Right hindlimb (tissue), 1 donor: ENCODE measurements at regions not wholly inside any gene's neighbourhood (a gene's known extent, or its start where the extent isn't known, plus 50 kb on each side); places are given as distances from the start of the nearest gene placed in this dataset.
"Not testable (repeated sequence)": the region's sequence is repeated elsewhere in the genome, so short reads cannot be mapped to it uniquely, and the experiment has no call there.

Experiments used
- DNase-seq: peaks from one replicate; pipeline ENCODE4 v3.0.0-alpha.2; 2018

DNA sequence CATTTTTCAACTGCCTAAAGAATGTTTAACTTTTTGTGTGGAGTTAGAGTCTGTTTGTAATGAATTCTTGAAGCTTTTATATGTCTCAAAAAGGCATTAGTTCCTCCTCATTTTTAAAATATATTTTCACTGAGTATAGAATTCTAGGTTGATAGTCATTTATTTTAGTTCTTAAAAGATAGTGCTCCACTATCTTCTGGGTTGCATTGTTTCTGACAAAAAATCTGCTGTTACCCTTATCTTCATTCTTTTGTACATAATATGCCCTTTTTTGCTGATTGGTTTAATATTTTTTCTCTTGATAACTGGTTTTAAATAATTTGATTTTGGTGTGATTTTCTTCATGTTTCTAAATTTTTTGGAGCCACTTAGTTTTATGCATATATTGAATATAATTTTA lies 754.7 kb upstream of the GYPC start:
- no peak for DNase-seq

DNA sequence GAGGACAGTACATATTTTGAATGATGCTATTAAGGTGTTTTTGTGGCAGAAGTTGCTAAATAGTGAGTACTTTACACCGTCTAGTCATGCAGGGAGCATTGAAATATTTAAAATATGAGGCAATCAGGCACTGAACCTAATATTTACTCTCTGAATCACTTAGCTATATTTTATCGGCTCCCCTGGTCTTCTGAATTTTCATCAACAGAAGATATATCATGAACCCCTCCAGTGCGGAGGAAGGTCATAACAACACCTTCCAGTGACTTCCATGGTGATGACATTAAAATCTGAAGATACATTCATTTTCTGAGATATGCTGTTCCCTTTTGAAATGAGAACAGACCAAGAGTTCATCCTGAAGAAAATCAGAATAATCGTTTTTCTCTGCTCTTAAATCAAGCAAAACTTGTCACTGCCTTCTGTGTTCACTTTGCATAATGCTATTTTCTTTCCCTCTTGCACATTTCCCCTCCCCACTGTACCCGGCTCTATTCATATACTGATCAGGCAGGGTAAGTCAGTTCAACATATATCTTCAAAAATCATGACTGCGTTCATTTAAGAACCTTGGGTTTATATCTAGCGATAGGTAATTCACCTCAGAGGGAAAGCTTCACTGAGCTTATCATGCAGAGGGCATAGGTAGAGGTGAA lies 729.9 kb upstream of the GYPC start:
- DNase-seq, result no peak

DNA sequence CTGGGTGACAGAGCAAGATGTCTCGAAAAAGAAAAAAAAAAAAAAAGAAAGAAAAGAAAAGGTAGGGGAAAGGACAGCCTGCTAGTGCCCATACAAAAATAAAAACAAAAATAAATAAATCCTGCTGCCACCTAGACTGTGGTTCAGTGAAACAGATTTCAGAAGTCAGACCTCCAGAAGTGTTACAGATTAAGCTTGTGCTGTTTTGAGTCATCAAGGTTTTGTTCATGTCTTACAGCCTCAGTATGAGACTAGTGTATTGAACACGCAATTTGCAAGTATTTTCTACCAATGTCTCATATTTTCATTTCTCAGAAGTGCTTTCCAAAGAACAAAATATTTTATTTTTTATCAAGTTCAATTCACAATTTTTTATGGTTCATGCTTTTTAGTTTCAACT lies 720.4 kb upstream of the GYPC start:
- DNase-seq, result no peak

DNA sequence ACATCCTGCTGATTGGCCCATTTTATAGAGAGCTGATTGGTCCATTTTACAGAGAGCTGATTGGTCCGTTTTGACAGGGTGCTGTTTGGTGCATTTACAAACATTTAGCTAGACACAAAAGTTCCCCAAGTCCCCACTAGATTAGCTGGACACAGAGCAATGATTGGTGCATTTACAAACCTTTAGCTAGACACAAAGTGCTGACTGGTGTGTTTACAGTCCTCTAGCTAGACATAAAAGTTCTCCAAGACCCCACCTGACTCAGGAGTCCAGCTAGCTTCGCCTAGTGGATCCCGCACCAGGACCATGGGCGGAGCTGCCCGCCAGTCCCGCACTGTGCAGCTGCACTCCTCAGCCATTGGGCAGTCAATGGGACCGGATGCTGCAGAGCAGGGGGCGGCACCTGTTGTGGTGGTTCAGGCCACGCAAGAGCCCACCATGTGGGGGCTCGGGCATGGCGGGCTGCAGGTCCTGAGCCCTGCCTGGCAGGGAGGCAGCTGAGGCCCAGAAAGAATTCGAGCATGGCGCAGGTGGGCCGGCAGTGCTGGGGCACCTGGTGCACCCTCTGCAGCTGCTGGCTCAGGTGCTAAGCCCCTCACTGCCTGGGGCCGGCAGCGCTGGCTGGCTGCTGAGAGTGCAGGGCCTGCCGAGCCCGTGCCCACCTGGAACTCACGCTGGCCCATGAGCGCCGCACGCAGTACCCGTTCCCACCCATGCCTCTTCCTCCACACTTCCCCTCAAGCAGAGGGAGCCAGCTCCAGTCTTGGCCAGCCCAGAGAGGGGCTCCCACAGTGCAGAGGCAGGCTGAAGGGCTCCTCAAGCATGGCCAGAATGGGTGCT lies 713.2 kb upstream of the GYPC start:
- no peak for DNase-seq

DNA sequence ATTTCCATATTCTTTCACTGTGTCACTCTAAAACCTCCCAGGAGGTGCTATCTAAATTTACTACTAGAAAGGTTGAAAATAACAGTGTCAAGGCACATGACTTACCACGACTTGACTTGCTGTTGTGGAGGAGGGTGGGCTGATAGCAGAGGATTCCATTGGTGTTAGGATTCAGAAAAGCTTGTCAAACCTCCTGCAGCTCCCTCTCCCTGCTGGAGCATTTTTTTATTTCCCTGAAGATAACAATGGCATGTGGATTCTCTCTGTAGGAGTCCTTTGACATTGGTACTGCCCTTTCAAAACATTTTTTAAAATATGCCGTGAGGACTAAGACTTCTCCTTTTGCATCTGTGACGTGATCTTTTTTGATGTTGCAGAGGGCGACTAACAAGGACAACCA lies 696.9 kb upstream of the GYPC start:
- DNase-seq, result no peak

DNA sequence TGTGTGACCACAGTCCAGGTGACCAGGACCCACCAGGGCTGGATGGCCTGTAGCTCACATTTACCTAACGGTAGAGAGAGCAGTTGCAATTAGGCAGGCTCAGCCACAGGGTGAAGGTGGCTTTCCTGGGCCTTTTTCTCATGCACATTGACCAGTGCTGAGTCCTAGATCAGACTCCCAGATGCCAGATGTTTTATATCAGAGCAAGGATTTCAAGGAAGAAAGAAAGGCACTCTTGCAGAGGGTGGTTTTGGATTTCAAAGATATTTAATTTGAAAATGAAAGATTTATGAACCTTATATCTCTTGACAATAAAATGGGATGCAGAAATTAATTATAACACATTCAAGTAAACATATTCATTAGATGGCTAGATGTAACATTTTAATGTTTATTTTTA lies 694.2 kb upstream of the GYPC start:
- DNase-seq, result no peak

DNA sequence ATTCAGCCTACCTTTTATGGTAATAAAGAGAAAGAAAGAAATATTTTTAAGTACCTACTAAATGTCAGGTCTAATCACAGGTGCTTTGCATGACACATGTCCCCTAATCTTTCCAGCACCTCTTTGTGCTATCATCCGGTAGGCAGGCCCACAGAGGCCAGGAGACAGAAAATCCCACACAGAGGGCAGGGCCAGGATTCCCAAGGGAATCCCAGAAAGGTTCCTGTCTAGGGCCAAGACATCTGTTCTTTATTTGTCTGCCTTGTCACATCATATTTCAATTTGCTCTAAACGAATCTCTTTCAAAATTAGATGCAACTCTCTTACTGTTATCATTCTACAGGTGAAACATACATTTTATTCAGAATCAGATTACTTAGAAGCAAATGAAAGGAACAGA lies 676.1 kb upstream of the GYPC start:
- DNase-seq, result no peak

DNA sequence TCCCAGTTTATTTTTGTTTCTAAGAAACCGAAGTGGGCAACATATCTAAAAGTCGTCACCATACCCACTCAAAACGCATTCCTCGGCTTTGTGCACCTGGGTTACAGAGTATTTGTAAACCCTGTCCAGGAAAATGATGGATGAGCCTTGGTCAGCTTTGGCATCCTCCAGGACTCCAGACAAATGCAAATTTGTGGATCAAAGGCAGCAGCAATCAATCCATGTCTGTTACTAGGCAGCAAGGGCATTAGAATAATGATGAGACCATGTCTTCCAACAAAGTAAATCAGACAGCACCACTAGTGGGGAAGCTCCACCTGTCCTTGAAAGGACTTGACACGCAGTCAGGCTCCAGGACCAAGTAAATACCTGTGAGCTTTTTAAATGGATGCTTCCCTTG lies 672.6 kb upstream of the GYPC start:
- no peak for DNase-seq

DNA sequence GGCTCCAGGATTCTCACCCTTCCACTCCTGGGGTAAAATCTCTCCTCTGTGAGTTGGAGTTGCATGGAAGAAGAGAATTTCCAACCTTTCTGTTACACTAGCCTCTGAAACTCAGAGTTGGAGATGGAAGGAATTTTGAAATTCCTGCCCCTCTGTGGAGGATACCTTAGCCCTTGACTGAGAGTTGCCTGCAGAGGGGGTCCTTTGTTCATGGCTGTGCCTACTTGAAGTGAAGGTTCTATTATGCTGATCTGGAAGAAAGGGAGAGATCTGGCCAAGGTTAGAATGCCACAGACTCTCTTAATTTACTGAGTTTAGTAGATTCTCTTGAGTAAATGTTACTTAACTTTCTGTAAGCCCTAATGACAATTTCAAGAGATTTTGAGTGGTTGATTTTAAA lies 626.6 kb upstream of the GYPC start:
- no peak for DNase-seq

DNA sequence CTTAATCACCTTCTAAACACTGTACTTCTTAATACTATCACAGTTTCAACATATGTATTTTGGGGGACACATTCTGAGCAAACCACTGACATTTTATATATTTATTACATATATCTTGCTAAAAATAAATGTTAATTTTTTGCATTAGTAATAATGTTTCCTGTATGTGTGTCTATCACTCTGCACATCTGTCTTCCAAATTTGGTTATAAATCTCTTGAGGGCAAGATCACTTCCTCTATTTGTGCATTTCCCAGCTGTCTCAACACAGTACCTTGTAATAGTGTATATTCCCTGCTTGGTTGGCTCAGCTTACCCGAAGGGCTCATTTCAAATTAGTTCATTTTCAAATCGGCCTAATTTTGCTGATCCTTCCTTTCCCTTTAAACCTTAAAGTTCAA lies 617.1 kb upstream of the GYPC start:
- no peak for DNase-seq

DNA sequence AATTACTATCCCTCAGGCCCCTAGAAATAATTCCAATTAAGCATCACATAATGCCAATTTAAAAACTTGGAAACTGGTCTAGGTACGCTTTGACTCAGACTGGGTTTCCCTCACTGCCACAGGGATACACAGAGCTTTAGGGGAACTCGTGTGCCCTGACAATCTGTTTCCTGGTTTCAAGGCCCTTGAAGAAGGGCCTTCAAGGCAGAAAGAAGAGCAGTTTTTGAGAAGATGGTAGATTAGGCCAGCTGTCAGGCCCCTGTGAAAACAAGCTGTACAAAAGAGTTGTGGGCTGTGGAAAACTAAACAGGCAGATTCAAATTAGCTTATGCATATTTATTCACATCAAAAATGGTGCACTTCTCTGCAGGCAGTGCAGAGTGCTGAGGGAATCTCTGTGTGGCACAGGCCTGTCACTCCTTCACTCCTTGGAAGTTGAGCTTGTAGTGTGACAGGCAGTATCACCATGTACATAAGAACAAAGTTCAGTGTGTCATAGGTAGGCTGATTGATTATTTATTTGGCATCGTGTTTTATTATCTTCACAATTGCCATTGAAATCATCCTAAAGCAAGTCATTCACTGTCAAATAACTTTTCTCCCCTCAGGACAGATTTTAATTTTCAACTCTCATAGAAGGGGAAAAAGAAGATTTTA lies 614.4 kb upstream of the GYPC start:
- no peak for DNase-seq

DNA sequence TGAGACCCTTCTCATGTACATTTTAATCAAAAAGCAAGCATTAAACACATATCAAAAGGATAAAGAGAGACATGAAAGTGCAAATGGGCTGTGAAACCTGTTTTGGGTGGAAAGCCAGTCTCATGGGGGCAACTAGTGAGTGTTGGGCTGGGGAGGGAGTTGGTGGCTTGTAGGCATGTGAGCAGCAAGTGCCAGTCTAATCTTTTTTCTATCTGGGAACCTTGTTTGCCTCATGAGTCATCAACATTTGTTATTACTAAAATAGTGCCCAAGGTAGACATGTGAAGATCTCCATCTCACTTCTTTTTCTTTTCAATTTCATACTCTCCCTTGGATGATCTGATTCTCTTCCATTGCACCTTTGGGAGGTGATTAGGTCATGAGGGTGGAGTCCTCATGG lies 613.9 kb upstream of the GYPC start:
- DNase-seq, result no peak

DNA sequence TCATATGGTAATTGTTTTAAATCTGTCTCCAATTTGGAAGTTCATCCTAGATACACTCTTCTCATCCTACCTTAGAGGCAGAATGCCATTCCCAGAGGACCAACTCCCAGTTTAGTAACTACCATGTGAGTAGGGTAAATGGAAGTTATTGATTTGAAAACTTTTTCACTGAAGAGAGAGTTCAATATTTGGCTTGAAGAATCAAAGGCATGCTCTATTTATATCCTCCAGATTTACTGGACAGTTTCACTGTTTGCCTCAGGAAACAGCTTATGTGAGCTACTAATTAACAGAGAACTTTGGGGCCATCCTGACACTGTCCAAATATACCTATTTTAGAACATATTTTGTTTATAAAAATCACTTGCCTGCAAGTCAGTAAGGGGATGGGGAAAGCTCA lies 607.2 kb upstream of the GYPC start:
- no peak for DNase-seq

DNA sequence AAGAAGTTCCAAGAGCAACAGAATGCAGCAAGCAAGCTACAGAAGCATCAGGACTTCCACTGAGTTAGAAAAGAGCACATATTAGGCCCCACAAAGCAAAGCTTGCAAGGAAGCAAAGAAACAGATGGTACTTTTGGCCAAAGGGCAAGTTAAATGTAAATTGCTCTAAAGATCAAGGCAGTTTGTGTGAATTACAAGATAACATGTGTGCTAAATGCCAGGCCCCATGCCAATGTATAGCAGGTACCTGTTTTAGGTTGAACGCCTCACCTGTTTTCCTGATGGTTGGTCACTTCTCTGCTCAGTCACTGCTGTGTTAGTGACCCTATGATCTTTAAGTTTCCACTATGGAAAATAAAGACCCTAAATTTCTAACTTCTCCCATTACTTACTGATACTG lies 606.5 kb upstream of the GYPC start:
- DNase-seq, result no peak

DNA sequence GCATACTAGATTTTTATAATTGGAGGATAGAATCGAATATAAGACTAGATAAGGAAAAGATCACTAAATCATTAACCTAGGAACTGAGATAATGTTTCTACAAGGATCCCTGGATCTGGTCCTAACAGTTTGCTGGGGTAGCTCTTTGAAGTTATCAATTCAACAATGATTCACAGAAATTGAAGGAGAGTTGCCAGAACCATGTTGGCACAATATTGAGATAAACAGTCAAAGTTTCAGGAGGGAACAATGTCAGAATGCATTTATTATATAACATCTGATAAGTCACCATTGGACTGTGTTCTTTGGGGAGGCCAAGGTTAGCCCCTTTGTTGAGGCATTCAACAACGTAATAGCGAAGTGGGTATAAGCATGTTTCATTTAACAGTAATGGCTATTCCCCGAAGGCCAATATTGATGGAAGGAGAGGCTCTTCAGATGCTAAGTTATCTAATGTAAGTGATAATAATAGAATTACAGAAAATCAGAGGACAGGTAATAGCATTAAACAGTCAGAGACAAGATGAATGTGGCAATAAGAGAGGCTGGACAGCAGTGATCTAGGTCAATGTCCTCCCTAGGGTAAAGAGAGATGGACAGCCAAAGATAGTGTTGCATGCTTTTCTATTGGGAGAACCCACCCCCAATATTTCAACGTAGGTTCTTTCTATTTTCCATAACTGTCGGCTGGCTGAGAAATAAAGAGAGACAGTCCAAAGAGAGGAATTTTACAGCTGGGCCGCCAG lies 604.8 kb upstream of the GYPC start:
- DNase-seq, result no peak

DNA sequence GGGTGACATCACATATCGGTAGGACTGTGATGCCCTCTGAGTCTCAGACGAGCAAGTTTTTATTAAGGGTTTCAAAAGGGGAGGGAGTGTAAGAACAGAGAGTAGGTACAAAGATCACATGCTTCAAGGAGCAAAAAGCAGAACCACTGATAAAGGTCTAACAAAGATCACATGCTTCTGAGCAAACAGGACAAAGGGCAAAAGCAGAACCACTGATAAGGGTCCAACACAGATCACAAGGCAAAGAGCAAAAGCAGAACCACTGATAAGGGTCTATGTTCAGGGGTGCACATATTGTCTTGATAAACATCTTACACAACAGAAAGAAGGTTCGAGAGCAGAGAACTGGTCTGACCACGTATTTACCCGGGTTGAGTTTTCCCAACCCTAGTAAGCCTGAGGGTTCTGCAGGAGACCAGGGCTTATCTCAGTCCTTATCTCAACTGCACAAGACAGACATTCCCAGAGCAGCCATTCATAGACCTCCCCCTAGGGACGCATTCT lies 604.2 kb upstream of the GYPC start:
- not testable (repeated sequence) for DNase-seq

DNA sequence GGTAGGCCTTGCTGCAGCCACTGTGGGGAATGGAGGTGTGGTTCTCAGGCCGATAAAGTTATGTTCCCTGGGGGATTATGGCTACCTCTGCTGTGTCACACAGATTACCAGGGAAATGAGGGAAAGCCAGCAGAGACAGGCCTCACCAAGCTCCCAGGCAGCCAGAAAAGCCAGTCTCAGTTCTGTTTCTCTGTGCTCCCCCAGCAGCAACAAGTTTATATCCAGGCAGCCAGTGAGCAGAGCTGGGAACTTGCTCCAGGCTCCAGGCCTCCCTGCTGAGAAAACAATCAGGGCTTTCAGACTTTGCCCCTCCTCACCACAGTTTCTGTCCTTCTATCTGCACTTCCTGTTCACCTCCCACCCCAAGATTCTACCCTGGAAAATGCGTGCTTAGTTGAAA lies 596.6 kb upstream of the GYPC start:
- no peak for DNase-seq

DNA sequence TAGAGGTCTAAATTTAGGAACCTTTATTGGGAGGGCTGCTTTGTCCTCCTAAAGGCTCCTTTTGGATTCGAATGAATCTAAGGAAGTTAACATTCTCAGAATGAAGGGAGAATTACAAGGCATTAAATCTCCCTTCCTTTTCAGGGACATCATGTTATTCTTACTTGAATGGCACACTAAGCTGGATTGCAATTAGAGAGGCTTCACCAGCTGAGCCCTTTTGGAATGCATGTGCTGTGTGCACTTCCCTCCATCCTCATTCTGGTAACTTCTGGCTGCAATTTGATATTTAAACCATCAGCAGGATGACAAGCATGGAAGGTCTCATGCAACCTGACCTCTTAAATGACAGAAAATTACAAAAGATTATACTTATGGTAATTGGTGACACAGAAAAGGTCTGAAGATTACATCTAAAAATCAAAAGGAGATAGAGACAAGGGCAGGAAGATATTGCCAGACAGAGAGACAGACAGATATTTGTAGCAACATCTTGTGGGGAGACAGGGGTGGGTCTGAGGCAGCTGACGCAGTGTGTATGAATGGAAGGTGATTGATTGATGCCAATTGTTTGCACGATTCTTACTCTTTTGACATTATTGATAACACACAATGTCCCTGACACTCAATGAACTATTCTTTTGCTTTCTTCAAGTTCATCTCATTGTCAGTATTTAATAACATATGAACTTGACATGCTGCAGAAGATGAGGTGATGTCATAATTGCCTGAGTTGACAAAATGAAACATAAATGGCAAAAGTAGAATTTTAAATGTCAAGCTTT lies 570.8 kb upstream of the GYPC start:
- no peak for DNase-seq

DNA sequence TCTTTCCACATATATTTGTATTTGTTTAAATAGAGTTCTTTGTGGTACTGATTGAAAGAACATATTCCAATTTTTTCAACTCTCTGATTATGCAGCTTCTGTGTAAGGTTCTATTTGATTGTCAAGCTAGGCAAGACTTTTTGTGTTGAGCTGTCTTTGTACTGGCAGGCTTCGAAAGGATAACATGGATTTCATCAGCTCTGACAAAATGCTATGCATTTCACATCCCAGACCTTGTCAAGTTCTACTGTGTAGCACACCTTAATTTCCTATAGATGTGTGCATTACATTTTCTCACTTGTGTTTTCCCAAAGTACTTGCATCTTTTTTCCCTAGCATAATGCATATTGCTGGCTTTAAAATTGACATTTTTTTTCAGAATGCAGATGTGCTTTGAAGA lies 555.0 kb upstream of the GYPC start:
- DNase-seq, result no peak

DNA sequence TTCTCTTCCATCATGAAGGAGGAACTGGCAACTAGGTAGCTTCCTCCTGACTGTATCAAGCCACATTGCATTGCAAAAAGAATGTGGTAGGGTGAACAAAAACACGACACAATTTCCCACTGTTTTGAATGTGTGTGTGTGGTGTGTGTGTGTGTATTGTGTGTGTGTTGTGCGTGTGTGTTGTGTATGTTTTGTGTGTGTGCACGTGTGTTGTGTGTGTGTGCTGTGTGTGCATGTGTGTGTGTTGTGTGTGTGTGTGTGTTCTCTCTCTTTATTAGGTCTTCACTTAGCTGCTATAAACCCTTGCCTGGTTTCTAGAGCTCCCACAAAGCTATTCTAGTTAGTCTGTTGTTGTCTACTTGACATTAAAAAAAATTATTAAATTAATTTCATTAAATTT lies 550.0 kb upstream of the GYPC start:
- DNase-seq, result no peak

DNA sequence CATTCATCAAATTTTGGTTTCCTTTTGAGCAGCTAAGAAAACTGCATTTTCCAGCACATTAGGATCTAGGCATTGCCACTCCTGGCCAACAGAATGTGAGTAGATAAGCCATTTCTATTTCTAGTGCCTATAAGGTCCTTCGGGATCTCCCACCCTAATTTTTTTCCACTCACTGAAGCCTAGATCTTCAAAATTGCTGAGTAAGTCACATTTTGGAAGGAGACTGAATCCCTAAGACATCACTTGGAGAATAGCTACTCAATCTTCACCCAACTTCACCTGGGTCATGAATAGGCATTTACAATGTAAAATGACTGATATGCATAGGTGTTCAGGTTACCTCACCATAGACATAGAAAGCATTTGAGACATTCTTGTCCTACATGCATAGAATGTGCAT lies 548.1 kb upstream of the GYPC start:
- no peak for DNase-seq

DNA sequence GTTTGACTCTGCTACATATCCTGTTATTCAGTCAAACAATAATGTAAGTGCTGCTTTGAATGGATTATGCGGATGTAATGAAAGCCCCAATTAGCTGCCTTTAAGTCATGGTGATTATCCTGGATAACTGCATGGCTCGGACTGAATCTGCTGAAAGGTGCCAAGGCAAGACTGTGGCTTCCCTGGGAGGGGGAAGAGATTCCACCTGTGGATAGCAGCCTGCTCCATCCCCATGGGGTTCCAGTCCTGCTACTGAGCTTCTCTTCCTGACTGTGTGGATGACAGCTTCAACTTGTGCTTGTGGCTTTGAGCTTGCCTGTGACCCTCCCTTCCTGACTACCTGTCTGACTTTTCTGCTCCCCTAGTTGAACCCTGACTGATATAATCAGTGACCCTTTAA lies 540.0 kb upstream of the GYPC start:
- DNase-seq, result no peak

DNA sequence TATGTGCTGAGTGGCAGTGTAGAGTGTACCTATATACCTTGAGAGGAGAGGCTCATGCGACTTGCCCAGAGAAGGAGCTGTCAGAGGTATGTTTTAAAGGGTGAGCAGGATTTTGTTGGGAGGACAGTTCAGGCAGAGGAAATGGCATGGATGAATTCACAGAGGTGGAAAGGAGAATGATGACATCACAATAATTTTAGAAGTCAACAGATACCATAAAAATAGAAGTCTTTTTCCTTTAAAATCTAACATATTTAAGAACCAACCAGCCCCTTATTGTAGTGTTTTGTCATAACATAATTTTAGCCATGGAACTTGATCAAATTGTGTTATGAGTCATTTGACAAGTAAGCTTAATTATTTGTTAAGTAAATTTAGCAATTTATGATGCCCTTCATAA lies 538.1 kb upstream of the GYPC start:
- DNase-seq, result no peak
